ENCODE measurements at regions not wholly inside any gene's neighbourhood (a gene's known extent, or its start where the extent isn't known, plus 50 kb on each side); places are given as distances from the start of the nearest gene placed in this dataset.

GRCh38 chr7:50857804-50858489 lies 75.3 kb upstream of the GRB10 start:
- H3K27me3 ChIP-seq (replicated peaks; ENCODE audit: insufficient read depth, low read depth, low read length, poor library complexity) = no peaks in the 10 kb centered on the region
- intact Hi-C loops (cut with micrococcal nuclease; ENCODE audit: unreplicated experiment) = no loop called here
- no peak for DNase-seq (ENCODE audit: low spot score)
- peaks cover 38% of the 10 kb centered on the region for H3K9me3 ChIP-seq (ENCODE audit: low read depth, low read length, poor library complexity, severe bottlenecking)
- H3K4me3 ChIP-seq (ENCODE audit: low read depth, low read length, poor library complexity, severe bottlenecking) = no peak overlapping the region
- TF ChIP-seq, protein P1, sequence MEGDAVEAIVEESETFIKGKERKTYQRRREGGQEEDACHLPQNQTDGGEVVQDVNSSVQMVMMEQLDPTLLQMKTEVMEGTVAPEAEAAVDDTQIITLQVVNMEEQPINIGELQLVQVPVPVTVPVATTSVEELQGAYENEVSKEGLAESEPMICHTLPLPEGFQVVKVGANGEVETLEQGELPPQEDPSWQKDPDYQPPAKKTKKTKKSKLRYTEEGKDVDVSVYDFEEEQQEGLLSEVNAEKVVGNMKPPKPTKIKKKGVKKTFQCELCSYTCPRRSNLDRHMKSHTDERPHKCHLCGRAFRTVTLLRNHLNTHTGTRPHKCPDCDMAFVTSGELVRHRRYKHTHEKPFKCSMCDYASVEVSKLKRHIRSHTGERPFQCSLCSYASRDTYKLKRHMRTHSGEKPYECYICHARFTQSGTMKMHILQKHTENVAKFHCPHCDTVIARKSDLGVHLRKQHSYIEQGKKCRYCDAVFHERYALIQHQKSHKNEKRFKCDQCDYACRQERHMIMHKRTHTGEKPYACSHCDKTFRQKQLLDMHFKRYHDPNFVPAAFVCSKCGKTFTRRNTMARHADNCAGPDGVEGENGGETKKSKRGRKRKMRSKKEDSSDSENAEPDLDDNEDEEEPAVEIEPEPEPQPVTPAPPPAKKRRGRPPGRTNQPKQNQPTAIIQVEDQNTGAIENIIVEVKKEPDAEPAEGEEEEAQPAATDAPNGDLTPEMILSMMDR (conservative IDR thresholded peaks at IDR 0.05; ENCODE audit: low read depth, low read length) = no peak
- no peak for TF ChIP-seq EZH2 (IDR thresholded peaks at IDR 0.05; ENCODE audit: borderline replicate concordance, low read depth, low read length, poor library complexity, severe bottlenecking)
- POLR2A ChIA-PET (ENCODE audit: low non-redundant PET) = no interaction called here
- no peak overlapping the region for H3K27ac ChIP-seq (ENCODE audit: low read depth, low read length, poor library complexity, severe bottlenecking)
- H3K4me1 ChIP-seq (ENCODE audit: insufficient read depth, low read length, poor library complexity, severe bottlenecking) = no peaks in the 10 kb centered on the region
- CTCF ChIA-PET = no interaction called here
- BruUV-seq (replicated peaks) = no TSS peak
- H3K36me3 ChIP-seq (ENCODE audit: insufficient read depth, low read length, poor library complexity, severe bottlenecking) = no peaks in the 10 kb centered on the region

DNA sequence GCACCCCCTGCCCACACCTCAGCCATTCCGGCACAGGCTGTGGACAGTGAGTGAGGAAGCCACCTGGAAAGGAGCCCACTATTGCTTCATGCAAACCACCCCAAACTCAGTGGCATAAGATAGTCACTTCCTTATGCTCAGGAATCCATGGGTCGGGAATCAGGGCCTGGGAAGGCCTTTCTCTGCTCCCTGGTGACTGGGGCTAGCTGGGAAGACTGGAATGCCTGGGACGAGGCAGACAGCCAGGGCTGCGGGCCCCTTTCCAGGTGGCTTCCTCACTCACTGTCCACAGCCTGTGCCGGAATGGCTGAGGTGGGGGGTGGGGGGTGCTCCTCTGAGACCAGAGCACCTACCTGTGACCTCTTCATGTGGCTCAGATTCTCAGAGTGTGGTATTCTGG lies 74.1 kb upstream of the GRB10 start:
- POLR2A ChIA-PET (ENCODE audit: low non-redundant PET) = no interaction called here

DNA sequence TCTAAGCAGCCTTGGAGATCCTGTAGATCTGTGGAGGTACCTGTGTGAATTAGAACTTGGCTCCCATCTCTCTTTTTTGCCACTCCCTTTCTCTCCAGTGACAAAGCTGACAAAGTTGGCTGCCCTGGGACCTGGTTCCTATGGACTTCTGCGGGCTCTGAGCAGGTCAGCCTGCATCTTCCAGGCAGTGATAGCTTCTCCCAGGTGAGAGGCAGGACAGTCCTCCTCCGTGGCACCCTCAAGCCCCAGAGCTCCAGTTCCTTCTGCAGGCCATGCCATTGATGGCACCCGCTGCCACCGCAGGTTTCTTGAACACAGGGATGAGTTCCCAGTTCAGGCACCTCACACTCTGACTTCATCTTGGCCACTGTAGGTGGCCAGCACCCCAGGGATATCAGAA lies 73.5 kb upstream of the GRB10 start:
- Histone ChIP-seq H3K4me3 (ENCODE audit: low read depth, low read length, poor library complexity, severe bottlenecking) (no peak overlapping the region), H3K9me3 (ENCODE audit: low read depth, low read length, poor library complexity, severe bottlenecking) (peaks cover 31% of the 10 kb centered on the region), H3K4me1 (ENCODE audit: insufficient read depth, low read length, poor library complexity, severe bottlenecking) (no peaks in the 10 kb centered on the region), H3K27me3 (replicated peaks; ENCODE audit: insufficient read depth, low read depth, low read length, poor library complexity) (no peaks in the 10 kb centered on the region), H3K36me3 (ENCODE audit: insufficient read depth, low read length, poor library complexity, severe bottlenecking) (no peaks in the 10 kb centered on the region), H3K27ac (ENCODE audit: low read depth, low read length, poor library complexity, severe bottlenecking) (no peak overlapping the region)
- intact Hi-C loops (cut with micrococcal nuclease; ENCODE audit: unreplicated experiment) = no loop called here
- TF ChIP-seq EZH2 (IDR thresholded peaks at IDR 0.05; ENCODE audit: borderline replicate concordance, low read depth, low read length, poor library complexity, severe bottlenecking) = no peak
- TF ChIP-seq, protein P1 (conservative IDR thresholded peaks at IDR 0.05; ENCODE audit: low read depth, low read length) = no peak
- POLR2A ChIA-PET (ENCODE audit: low non-redundant PET) = no interaction called here
- CTCF ChIA-PET = no interaction called here
- DNase-seq (ENCODE audit: low spot score) = no peak
- BruUV-seq (replicated peaks) = no TSS peak

More for the DNA sequence above, 74.1 kb upstream of the GRB10 start:
- peaks cover 37% of the 10 kb centered on the region for H3K9me3 ChIP-seq (ENCODE audit: low read depth, low read length, poor library complexity, severe bottlenecking)
- DNase-seq (ENCODE audit: low spot score) = no peak
- no peak overlapping the region for H3K27ac ChIP-seq (ENCODE audit: low read depth, low read length, poor library complexity, severe bottlenecking)
- no TSS peak for BruUV-seq (replicated peaks)
- CTCF ChIA-PET = no interaction called here
- intact Hi-C loops (cut with micrococcal nuclease; ENCODE audit: unreplicated experiment) = no loop called here
- no peak overlapping the region for H3K4me3 ChIP-seq (ENCODE audit: low read depth, low read length, poor library complexity, severe bottlenecking)
- H3K27me3 ChIP-seq (replicated peaks; ENCODE audit: insufficient read depth, low read depth, low read length, poor library complexity) = no peaks in the 10 kb centered on the region
- no peaks in the 10 kb centered on the region for H3K4me1 ChIP-seq (ENCODE audit: insufficient read depth, low read length, poor library complexity, severe bottlenecking)
- H3K36me3 ChIP-seq (ENCODE audit: insufficient read depth, low read length, poor library complexity, severe bottlenecking) = no peaks in the 10 kb centered on the region
- TF ChIP-seq, protein P1 (conservative IDR thresholded peaks at IDR 0.05; ENCODE audit: low read depth, low read length) = no peak
- no peak for TF ChIP-seq EZH2 (IDR thresholded peaks at IDR 0.05; ENCODE audit: borderline replicate concordance, low read depth, low read length, poor library complexity, severe bottlenecking)
